Panc1 (cell line): ENCODE measurements at regions not wholly inside any gene's neighbourhood (a gene's known extent, or its start where the extent isn't known, plus 50 kb on each side); places are given as distances from the start of the nearest gene placed in this dataset.

Experiments used
- POLR2AphosphoS5 ChIP-seq: IDR thresholded peaks from 2 replicates; pipeline ENCODE4 v1.6.1; 2012; ENCODE audit warnings: mild to moderate bottlenecking, low read depth, low read length, moderate library complexity
- SIN3A ChIP-seq: IDR thresholded peaks from 2 replicates; pipeline ENCODE4 v1.6.1; 2012; ENCODE audit warnings: low read depth, mild to moderate bottlenecking, low read length, moderate library complexity, borderline replicate concordance; ENCODE audit not compliant: insufficient read depth
- TF ChIP-seq, protein P1 (sequence below), 2 experiments: IDR thresholded peaks; 2 replicates each; pipeline ENCODE4 v1.6.1; 2011 to 2012; ENCODE audit warnings: low read depth in 2 of 2, control low read depth in 1 of 2, low read length in 1 of 2, mild to moderate bottlenecking in 1 of 2, moderate library complexity in 1 of 2; ENCODE audit not compliant: insufficient read depth in 1 of 2
- TF ChIP-seq, protein P2 (sequence below): fragments of 450-650 bp; IDR thresholded peaks from 2 replicates; pipeline ENCODE4 v1.5.1; 2017; ENCODE audit warnings: mild to moderate bottlenecking

DNA sequence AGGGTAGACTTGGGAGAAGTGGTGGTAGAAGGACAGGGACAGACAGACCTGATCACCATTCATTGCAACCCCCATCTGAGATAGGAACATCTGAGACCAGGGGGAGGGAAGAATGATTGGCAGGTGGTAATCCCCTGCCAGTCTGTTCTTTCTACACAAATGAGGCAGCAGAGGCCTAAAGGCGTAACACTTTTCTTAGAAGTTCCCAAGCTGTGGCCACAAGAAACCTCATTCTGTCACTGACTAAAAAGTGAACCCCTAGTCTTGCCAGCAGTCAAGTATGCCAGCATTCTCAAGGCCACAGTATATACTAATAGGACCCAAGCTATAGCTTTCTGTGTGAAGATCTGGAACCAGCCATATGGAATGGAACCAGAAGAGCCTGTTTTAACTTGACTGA, 638.0 kb downstream of the KCNT2 start:
- TF ChIP-seq POLR2AphosphoS5, result no peak
- TF ChIP-seq, protein P1, sequence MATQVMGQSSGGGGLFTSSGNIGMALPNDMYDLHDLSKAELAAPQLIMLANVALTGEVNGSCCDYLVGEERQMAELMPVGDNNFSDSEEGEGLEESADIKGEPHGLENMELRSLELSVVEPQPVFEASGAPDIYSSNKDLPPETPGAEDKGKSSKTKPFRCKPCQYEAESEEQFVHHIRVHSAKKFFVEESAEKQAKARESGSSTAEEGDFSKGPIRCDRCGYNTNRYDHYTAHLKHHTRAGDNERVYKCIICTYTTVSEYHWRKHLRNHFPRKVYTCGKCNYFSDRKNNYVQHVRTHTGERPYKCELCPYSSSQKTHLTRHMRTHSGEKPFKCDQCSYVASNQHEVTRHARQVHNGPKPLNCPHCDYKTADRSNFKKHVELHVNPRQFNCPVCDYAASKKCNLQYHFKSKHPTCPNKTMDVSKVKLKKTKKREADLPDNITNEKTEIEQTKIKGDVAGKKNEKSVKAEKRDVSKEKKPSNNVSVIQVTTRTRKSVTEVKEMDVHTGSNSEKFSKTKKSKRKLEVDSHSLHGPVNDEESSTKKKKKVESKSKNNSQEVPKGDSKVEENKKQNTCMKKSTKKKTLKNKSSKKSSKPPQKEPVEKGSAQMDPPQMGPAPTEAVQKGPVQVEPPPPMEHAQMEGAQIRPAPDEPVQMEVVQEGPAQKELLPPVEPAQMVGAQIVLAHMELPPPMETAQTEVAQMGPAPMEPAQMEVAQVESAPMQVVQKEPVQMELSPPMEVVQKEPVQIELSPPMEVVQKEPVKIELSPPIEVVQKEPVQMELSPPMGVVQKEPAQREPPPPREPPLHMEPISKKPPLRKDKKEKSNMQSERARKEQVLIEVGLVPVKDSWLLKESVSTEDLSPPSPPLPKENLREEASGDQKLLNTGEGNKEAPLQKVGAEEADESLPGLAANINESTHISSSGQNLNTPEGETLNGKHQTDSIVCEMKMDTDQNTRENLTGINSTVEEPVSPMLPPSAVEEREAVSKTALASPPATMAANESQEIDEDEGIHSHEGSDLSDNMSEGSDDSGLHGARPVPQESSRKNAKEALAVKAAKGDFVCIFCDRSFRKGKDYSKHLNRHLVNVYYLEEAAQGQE (IDR thresholded peaks at IDR 0.05; ENCODE audit: insufficient read depth in 1 of 2, low read depth in 2 of 2, low read length in 1 of 2), result no peak
- TF ChIP-seq, protein P2, sequence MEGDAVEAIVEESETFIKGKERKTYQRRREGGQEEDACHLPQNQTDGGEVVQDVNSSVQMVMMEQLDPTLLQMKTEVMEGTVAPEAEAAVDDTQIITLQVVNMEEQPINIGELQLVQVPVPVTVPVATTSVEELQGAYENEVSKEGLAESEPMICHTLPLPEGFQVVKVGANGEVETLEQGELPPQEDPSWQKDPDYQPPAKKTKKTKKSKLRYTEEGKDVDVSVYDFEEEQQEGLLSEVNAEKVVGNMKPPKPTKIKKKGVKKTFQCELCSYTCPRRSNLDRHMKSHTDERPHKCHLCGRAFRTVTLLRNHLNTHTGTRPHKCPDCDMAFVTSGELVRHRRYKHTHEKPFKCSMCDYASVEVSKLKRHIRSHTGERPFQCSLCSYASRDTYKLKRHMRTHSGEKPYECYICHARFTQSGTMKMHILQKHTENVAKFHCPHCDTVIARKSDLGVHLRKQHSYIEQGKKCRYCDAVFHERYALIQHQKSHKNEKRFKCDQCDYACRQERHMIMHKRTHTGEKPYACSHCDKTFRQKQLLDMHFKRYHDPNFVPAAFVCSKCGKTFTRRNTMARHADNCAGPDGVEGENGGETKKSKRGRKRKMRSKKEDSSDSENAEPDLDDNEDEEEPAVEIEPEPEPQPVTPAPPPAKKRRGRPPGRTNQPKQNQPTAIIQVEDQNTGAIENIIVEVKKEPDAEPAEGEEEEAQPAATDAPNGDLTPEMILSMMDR, result no peak
- no peak for TF ChIP-seq SIN3A
